GM12864 (cell line): ENCODE measurements at regions not wholly inside any gene's neighbourhood (a gene's known extent, or its start where the extent isn't known, plus 50 kb on each side); places are given as distances from the start of the nearest gene placed in this dataset.

Source experiments
- DNase-seq: peaks from one replicate; pipeline ENCODE4 v3.0.0-alpha.2; 2011; ENCODE audit warnings: low read depth
- H3K4me3 ChIP-seq: 2 replicates; pipeline ENCODE4 v1.5.1; 2011; ENCODE audit warnings: mild to moderate bottlenecking, low read depth, low read length, control low read depth
- CTCF ChIP-seq: IDR thresholded peaks from 2 replicates; pipeline ENCODE4 v1.5.1; 2011; ENCODE audit warnings: low read depth, mild to moderate bottlenecking, moderate library complexity, low read length, control low read depth, inconsistent platforms; ENCODE audit errors: missing control alignments

GRCh38 chr10:45147000-45147399, 146.3 kb downstream of the ZNF22 start:
- no peak for TF ChIP-seq CTCF
- H3K4me3 ChIP-seq = no peak overlapping the region
- DNase-seq = no peak

GRCh38 chr10:45150997-45151396, 150.3 kb downstream of the ZNF22 start:
- no peak overlapping the region for H3K4me3 ChIP-seq
- DNase-seq = no peak
- TF ChIP-seq CTCF = no peak

GRCh38 chr10:45151467-45152214, 150.9 kb downstream of the ZNF22 start:
- no peak overlapping the region for H3K4me3 ChIP-seq
- no peak for TF ChIP-seq CTCF
- DNase-seq = no peak

GRCh38 chr10:45152726-45153125, 152.0 kb downstream of the ZNF22 start:
- no peak overlapping the region for H3K4me3 ChIP-seq
- no peak for TF ChIP-seq CTCF
- DNase-seq = no peak

GRCh38 chr10:45154502-45154901, 153.8 kb downstream of the ZNF22 start:
- no peak for DNase-seq
- no peak for TF ChIP-seq CTCF
- no peak overlapping the region for H3K4me3 ChIP-seq

- H3K4me3 ChIP-seq = no peak overlapping the region
- DNase-seq = no peak
- no peak for TF ChIP-seq CTCF
Observed at GRCh38 chr10:45155784-45156183, 155.1 kb downstream of the ZNF22 start.

- no peak for TF ChIP-seq CTCF
- no peak for DNase-seq
- no peak overlapping the region for H3K4me3 ChIP-seq
Observed at GRCh38 chr10:45160271-45160670, 155.1 kb downstream of the OR13A1 start.
